Fibroblast of lung (primary cell): ENCODE measurements at regions not wholly inside any gene's neighbourhood (a gene's known extent, or its start where the extent isn't known, plus 50 kb on each side); places are given as distances from the start of the nearest gene placed in this dataset.
A peak's percentile ranks its signal among the peaks of the same experiment; 100 is the strongest.

ENCODE experiments used
- DNase-seq, 2 donors: peaks; one replicate each; pipeline versions ENCODE4 v3.0.0 to v3.0.0-alpha.2; 2010; ENCODE audit warnings: low read depth in 2 of 2
- H2AFZ ChIP-seq: 2 replicates; pipeline ENCODE4 v1.5.1; 2012; ENCODE audit warnings: low read length, control low read depth, inconsistent platforms
- H3K27ac ChIP-seq: 2 replicates; pipeline ENCODE4 v1.5.1; 2011; ENCODE audit warnings: low read length, control low read depth; ENCODE audit not compliant: insufficient read depth
- H3K27me3 ChIP-seq: 2 replicates; pipeline ENCODE4 v1.5.1; 2011; ENCODE audit warnings: mild to moderate bottlenecking, low read length; ENCODE audit not compliant: control insufficient read depth, insufficient read depth
- H3K36me3 ChIP-seq: 2 replicates; pipeline ENCODE4 v1.5.1; 2011; ENCODE audit warnings: low read length; ENCODE audit not compliant: control insufficient read depth, insufficient read depth
- H3K4me1 ChIP-seq: 2 replicates; pipeline ENCODE4 v1.5.1; 2011; ENCODE audit warnings: low read length; ENCODE audit not compliant: control insufficient read depth, insufficient read depth; ENCODE audit errors: extremely low read depth
- H3K4me2 ChIP-seq: 2 replicates; pipeline ENCODE4 v1.5.1; 2011; ENCODE audit warnings: low read length, control low read depth; ENCODE audit not compliant: insufficient read depth; ENCODE audit errors: extremely low read depth
- H3K4me3 ChIP-seq, 4 experiments: fragments of 200-600 bp in 1 of 4; sonication (generic) in 1 of 4; replicated peaks in 1 of 4; 2 replicates each; pipeline ENCODE4 v1.5.1; 2011 to 2016; ENCODE audit warnings: low read length in 4 of 4, low read depth in 3 of 4, mild to moderate bottlenecking in 3 of 4, control low read depth in 2 of 4, inconsistent platforms in 1 of 4, mixed read lengths in 1 of 4; ENCODE audit not compliant: insufficient read depth in 1 of 4; ENCODE audit errors: control extremely low read depth in 1 of 4
- H3K79me2 ChIP-seq: 2 replicates; pipeline ENCODE4 v1.5.1; 2012; ENCODE audit warnings: mild to moderate bottlenecking, low read length, inconsistent platforms; ENCODE audit not compliant: control insufficient read depth, insufficient read depth
- H3K9ac ChIP-seq: 2 replicates; pipeline ENCODE4 v1.5.1; 2011; ENCODE audit warnings: mild to moderate bottlenecking, low read length, control low read depth; ENCODE audit not compliant: insufficient read depth
- H3K9me3 ChIP-seq: 2 replicates; pipeline ENCODE4 v1.5.1; 2012; ENCODE audit warnings: low read depth, low read length; ENCODE audit not compliant: control insufficient read depth, insufficient read depth
- H4K20me1 ChIP-seq: 2 replicates; pipeline ENCODE4 v1.5.1; 2011; ENCODE audit warnings: low read length; ENCODE audit not compliant: control insufficient read depth, insufficient read depth; ENCODE audit errors: extremely low read depth
- CTCF ChIP-seq, 2 donors: IDR thresholded peaks in 1 of 2; conservative IDR thresholded peaks in 1 of 2; 1 replicate in 1 of 2; 2 replicates in 1 of 2; pipeline ENCODE4 v1.5.1; 2011 to 2012; ENCODE audit warnings: low read length in 2 of 2, control low read depth in 1 of 2, inconsistent platforms in 1 of 2, low read depth in 1 of 2, mild to moderate bottlenecking in 1 of 2
- EZH2 ChIP-seq: IDR thresholded peaks from 2 replicates; pipeline ENCODE4 v1.5.1; 2012; ENCODE audit warnings: low read length, control low read depth, mild to moderate bottlenecking; ENCODE audit errors: missing control alignments

GRCh38 chr20:7540923-7541322, 399.3 kb downstream of the HAO1 start:
- H2AFZ ChIP-seq = no peak overlapping the region
- no peaks in the 10 kb centered on the region for H3K27me3 ChIP-seq
- H3K4me1 ChIP-seq = no peaks in the 10 kb centered on the region
- H3K79me2 ChIP-seq = no peaks in the 10 kb centered on the region
- DNase-seq = peak in 1 of 2 donors; percentile 1
- no peak overlapping the region for H3K27ac ChIP-seq
- H3K36me3 ChIP-seq = no peaks in the 10 kb centered on the region
- H3K9me3 ChIP-seq = no peaks in the 10 kb centered on the region
- no peak overlapping the region for H3K4me2 ChIP-seq
- H3K9ac ChIP-seq = no peak overlapping the region
- H4K20me1 ChIP-seq = no peaks in the 10 kb centered on the region
- no peak overlapping the region for H3K4me3 ChIP-seq
- no peak for TF ChIP-seq CTCF (conservative IDR thresholded peaks at IDR 0.05 in 1 of 2, IDR thresholded peaks at IDR 0.05 in 1 of 2; ENCODE audit: low read depth in 1 of 2, low read length in 2 of 2)
- no peak for TF ChIP-seq EZH2

GRCh38 chr20:7571101-7571500, 369.2 kb downstream of the HAO1 start:
- Histone ChIP-seq H3K4me2 (no peak overlapping the region), H3K4me3 (no peak overlapping the region)

GRCh38 chr20:7571521-7572055, 368.7 kb downstream of the HAO1 start:
- H3K27ac ChIP-seq = no peak overlapping the region
- H3K79me2 ChIP-seq = no peaks in the 10 kb centered on the region
- H3K9ac ChIP-seq = no peak overlapping the region
- H4K20me1 ChIP-seq = no peaks in the 10 kb centered on the region
- H2AFZ ChIP-seq = no peak overlapping the region
- no peaks in the 10 kb centered on the region for H3K27me3 ChIP-seq
- no peaks in the 10 kb centered on the region for H3K4me1 ChIP-seq
- DNase-seq = no peak
- H3K9me3 ChIP-seq = no peaks in the 10 kb centered on the region
- H3K4me2 ChIP-seq = no peak overlapping the region
- H3K4me3 ChIP-seq = no peak overlapping the region
- TF ChIP-seq EZH2 = no peak
- no peak for TF ChIP-seq CTCF (conservative IDR thresholded peaks at IDR 0.05 in 1 of 2, IDR thresholded peaks at IDR 0.05 in 1 of 2; ENCODE audit: low read depth in 1 of 2, low read length in 2 of 2)
- no peaks in the 10 kb centered on the region for H3K36me3 ChIP-seq

More at GRCh38 chr20:7571101-7571500, 369.2 kb downstream of the HAO1 start:
- Histone ChIP-seq H4K20me1 (no peaks in the 10 kb centered on the region), H3K9me3 (no peaks in the 10 kb centered on the region), H3K36me3 (no peaks in the 10 kb centered on the region), H3K27ac (no peak overlapping the region), H3K79me2 (no peaks in the 10 kb centered on the region), H3K27me3 (no peaks in the 10 kb centered on the region), H3K4me1 (no peaks in the 10 kb centered on the region), H2AFZ (no peak overlapping the region), H3K9ac (no peak overlapping the region)
- no peak for DNase-seq
- TF ChIP-seq EZH2 (no peak), CTCF (conservative IDR thresholded peaks at IDR 0.05 in 1 of 2, IDR thresholded peaks at IDR 0.05 in 1 of 2; ENCODE audit: low read depth in 1 of 2, low read length in 2 of 2) (no peak)
